ENCODE measurements at regions not wholly inside any gene's neighbourhood (a gene's known extent, or its start where the extent isn't known, plus 50 kb on each side); places are given as distances from the start of the nearest gene placed in this dataset.

DNA sequence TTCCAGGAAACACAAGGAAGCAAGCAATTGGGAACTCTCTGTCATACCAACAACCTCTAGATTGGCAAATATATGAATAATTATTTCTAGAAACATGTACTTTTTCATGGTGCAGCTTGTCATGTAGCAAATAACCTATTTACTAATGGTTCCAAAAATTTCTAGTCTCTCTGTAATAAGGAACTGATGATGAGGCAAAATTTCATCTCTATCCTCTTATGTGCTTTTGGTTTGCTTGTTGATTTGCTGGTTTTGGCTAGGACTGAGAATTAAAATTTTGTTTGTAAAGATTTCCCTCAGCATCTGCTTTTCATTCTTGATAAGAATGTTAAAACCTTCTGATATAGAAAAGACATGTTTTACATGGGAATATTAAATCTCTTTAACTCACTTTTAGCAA lies 123.2 kb upstream of the UFM1 start:
- TF ChIP-seq, protein P1, sequence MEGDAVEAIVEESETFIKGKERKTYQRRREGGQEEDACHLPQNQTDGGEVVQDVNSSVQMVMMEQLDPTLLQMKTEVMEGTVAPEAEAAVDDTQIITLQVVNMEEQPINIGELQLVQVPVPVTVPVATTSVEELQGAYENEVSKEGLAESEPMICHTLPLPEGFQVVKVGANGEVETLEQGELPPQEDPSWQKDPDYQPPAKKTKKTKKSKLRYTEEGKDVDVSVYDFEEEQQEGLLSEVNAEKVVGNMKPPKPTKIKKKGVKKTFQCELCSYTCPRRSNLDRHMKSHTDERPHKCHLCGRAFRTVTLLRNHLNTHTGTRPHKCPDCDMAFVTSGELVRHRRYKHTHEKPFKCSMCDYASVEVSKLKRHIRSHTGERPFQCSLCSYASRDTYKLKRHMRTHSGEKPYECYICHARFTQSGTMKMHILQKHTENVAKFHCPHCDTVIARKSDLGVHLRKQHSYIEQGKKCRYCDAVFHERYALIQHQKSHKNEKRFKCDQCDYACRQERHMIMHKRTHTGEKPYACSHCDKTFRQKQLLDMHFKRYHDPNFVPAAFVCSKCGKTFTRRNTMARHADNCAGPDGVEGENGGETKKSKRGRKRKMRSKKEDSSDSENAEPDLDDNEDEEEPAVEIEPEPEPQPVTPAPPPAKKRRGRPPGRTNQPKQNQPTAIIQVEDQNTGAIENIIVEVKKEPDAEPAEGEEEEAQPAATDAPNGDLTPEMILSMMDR (conservative IDR thresholded peaks at IDR 0.05): no peak
- no peak for TF ChIP-seq EZH2 (IDR thresholded peaks at IDR 0.05; ENCODE audit: low read depth)
